ENCODE measurements at regions not wholly inside any gene's neighbourhood (a gene's known extent, or its start where the extent isn't known, plus 50 kb on each side); places are given as distances from the start of the nearest gene placed in this dataset.

DNA sequence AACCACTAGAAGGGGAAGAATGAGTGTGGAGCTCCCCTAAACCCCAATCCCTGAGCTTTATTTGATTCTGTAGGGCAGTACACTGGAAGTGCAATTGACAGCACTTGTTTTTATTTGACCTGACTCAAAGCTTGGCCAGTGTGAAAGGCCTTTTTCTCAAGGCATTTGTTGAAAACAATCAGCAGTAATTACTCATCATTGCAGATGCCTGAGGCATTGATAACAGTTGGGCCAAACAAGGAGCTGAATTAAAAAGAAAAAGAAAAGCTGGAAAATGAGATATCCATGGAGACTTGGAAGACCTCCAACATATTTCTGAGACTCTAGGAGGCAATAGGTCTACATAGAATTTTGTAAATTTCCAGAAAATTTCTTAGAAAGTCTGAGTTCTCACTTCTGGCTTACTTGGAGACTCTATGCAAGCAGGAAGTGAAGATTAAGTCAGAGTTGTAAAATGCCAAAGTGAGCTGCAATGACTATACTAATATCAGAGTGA, 200.8 kb upstream of the KCNJ16 start:
- H3K9me3 ChIP-seq: no peaks in the 10 kb centered on the region
- intact Hi-C loops (cut with DNase I): no loop called here
- DNase-seq (no peak), ATAC-seq (no peak)
- no peaks in the 10 kb centered on the region for H3K27me3 ChIP-seq
- H3K36me3 ChIP-seq: no peaks in the 10 kb centered on the region
- TF ChIP-seq, protein P1, sequence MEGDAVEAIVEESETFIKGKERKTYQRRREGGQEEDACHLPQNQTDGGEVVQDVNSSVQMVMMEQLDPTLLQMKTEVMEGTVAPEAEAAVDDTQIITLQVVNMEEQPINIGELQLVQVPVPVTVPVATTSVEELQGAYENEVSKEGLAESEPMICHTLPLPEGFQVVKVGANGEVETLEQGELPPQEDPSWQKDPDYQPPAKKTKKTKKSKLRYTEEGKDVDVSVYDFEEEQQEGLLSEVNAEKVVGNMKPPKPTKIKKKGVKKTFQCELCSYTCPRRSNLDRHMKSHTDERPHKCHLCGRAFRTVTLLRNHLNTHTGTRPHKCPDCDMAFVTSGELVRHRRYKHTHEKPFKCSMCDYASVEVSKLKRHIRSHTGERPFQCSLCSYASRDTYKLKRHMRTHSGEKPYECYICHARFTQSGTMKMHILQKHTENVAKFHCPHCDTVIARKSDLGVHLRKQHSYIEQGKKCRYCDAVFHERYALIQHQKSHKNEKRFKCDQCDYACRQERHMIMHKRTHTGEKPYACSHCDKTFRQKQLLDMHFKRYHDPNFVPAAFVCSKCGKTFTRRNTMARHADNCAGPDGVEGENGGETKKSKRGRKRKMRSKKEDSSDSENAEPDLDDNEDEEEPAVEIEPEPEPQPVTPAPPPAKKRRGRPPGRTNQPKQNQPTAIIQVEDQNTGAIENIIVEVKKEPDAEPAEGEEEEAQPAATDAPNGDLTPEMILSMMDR (IDR thresholded peaks at IDR 0.05): no peak
- no peak overlapping the region for H3K27ac ChIP-seq
- no peaks in the 10 kb centered on the region for H3K4me1 ChIP-seq
- no peak overlapping the region for H3K4me3 ChIP-seq

DNA sequence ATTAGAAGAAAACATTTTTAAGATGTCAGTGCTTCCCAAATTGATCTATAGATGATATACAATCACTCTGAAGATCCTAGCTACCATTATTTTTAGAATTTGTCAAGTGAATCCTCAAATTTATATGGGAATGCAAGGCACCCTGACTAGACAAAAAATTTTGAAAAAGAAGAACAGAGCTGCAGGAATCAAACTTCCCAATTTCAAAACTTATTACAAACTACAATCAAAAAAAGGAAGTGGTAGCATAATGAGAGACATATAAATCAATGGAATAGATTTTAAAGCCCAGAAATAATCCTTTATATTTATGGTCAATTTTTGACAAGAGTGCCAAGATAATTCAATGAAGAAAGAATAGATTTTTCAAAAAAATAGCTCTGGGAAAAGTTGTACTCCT, 198.3 kb upstream of the KCNJ16 start:
- Histone ChIP-seq H3K27me3 (no peaks in the 10 kb centered on the region), H3K36me3 (no peaks in the 10 kb centered on the region), H3K9me3 (no peaks in the 10 kb centered on the region), H3K4me1 (no peaks in the 10 kb centered on the region), H3K27ac (no peak overlapping the region), H3K4me3 (no peak overlapping the region)
- intact Hi-C loops (cut with DNase I): no loop called here
- TF ChIP-seq, protein P1 (IDR thresholded peaks at IDR 0.05): no peak
- ATAC-seq (no peak), DNase-seq (no peak)

DNA sequence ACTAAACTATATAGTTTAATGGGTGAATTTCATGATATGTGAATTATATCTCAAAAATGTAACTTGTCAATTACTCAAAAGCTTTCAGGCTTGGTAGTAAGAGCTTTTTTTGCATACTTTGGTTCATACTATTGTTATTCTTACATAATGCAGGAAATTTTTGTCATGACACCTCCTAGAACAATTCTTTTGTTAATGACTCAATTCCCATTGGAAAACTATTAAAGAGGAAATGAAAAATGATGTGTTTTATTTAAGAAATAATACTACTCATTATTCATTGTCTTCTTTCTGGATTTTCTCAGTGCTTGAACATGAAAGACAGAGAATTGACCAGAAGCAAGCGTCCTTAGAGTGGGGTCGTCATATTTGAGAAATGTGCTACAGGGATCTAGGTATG, 196.4 kb upstream of the KCNJ16 start:
- Histone ChIP-seq H3K4me3 (no peak overlapping the region), H3K9me3 (no peaks in the 10 kb centered on the region), H3K27ac (no peak overlapping the region), H3K27me3 (no peaks in the 10 kb centered on the region), H3K4me1 (no peaks in the 10 kb centered on the region), H3K36me3 (no peaks in the 10 kb centered on the region)
- ATAC-seq (no peak), DNase-seq (no peak)
- intact Hi-C loops (cut with DNase I): no loop called here
- TF ChIP-seq, protein P1 (IDR thresholded peaks at IDR 0.05): no peak

DNA sequence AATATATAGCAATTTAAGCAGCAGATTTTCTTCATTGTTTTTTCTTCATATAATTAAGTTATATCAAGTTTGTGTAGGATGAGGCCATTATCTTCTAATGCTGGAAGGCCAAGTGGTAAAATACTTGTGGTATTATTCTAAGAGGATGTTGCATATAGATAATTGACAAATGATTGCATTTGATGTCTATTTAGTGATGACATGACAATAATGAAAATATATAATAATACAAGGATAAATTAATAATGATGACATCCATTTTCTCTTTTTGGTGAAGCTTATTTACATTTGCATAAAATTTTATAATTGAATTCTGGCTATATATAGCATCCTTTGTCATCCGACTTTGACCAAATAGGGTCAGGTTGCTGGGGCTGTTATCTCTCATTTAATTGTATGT, 195.4 kb upstream of the KCNJ16 start:
- Histone ChIP-seq H3K4me3 (no peak overlapping the region), H3K27me3 (no peaks in the 10 kb centered on the region), H3K27ac (no peak overlapping the region), H3K9me3 (no peaks in the 10 kb centered on the region), H3K36me3 (no peaks in the 10 kb centered on the region), H3K4me1 (no peaks in the 10 kb centered on the region)
- TF ChIP-seq, protein P1 (IDR thresholded peaks at IDR 0.05): no peak
- ATAC-seq (no peak), DNase-seq (no peak)
- intact Hi-C loops (cut with DNase I): no loop called here

DNA sequence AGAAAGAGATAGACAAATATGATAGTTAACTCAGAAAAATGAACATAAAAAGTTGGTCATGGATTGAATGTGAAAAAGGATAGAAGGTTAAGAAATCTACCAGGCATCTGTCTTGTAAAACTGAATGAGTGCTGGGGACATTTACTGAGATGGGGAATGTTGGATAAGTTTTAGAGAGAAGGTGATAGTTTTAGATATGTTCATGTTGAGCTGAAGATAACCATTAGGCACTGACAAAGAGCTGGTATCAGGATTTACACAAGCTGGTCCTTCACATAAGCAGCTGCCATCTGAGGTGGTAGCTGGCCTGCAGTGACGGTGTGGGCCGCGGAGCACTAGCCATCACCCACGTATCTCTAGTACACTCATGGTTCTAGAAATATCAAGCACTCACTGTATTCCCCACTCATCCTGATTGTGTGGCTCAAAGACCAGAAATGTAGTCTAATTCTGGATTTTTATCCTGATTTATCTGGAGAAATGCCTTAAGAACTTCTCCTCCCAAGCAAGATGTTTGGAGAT, 194.4 kb upstream of the KCNJ16 start:
- Histone ChIP-seq H3K36me3 (no peaks in the 10 kb centered on the region), H3K4me1 (no peaks in the 10 kb centered on the region), H3K27me3 (no peaks in the 10 kb centered on the region), H3K27ac (no peak overlapping the region), H3K9me3 (no peaks in the 10 kb centered on the region), H3K4me3 (no peak overlapping the region)
- DNase-seq (no peak), ATAC-seq (no peak)
- intact Hi-C loops (cut with DNase I): no loop called here
- TF ChIP-seq, protein P1 (IDR thresholded peaks at IDR 0.05): no peak
